MM.1S (cell line): ENCODE measurements at regions not wholly inside any gene's neighbourhood (a gene's known extent, or its start where the extent isn't known, plus 50 kb on each side); places are given as distances from the start of the nearest gene placed in this dataset.

Source experiments
- CTCF ChIP-seq: fragments of 300-600 bp; sonication (generic); IDR thresholded peaks from 2 replicates; pipeline ENCODE4 v1.5.1; 2016; ENCODE audit warnings: antibody characterized with exemption, low read length, mixed read lengths
- EZH2 ChIP-seq: fragments of 300-600 bp; sonication (generic); optimal IDR thresholded peaks from 2 replicates; pipeline ENCODE3; 2017; ENCODE audit warnings: low read depth, mild to moderate bottlenecking, antibody characterized with exemption, low read length, mixed read lengths
- EZH2phosphoT487 ChIP-seq: fragments of 300-600 bp; sonication (generic); IDR thresholded peaks from 2 replicates; pipeline ENCODE4 v1.6.1; 2018; ENCODE audit warnings: antibody characterized with exemption, low read length

GRCh38 chr12:75583355-75583754, 71.9 kb upstream of the KRR1 start:
- TF ChIP-seq CTCF: no peak
- TF ChIP-seq EZH2: no peak
- TF ChIP-seq EZH2phosphoT487: no peak
